Urothelium cell line (cell line): ENCODE measurements at regions not wholly inside any gene's neighbourhood (a gene's known extent, or its start where the extent isn't known, plus 50 kb on each side); places are given as distances from the start of the nearest gene placed in this dataset.

Experiments
- DNase-seq: peaks from one replicate; pipeline ENCODE4 v3.0.0; 2011; ENCODE audit warnings: low spot score, mixed read lengths
- FAIRE-seq: peaks from 2 replicates; lab custom pipeline; 2011; peaks lifted over from hg19 to GRCh38; lab: Jason Lieb, UNC

- no peak for DNase-seq
- no peak for FAIRE-seq
Measured at GRCh38 chr1:112790920-112791722, 76.0 kb upstream of the PPM1J start.

- no peak for FAIRE-seq
Measured at GRCh38 chr1:112788561-112788960, 73.4 kb upstream of the PPM1J start.

GRCh38 chr1:112788054-112788453, 72.9 kb upstream of the PPM1J start:
- FAIRE-seq, result no peak
- DNase-seq, result no peak

More at GRCh38 chr1:112788561-112788960, 73.4 kb upstream of the PPM1J start:
- DNase-seq, result no peak

- DNase-seq (no peak), FAIRE-seq (no peak)
Measured at GRCh38 chr1:112783059-112783458, 67.9 kb upstream of the PPM1J start.

GRCh38 chr1:112779665-112780526, 64.8 kb upstream of the PPM1J start:
- no peak for DNase-seq
- no peak for FAIRE-seq

GRCh38 chr1:112778137-112778536, 63.0 kb upstream of the PPM1J start:
- DNase-seq (no peak), FAIRE-seq (no peak)

GRCh38 chr1:112776688-112777087, 61.6 kb upstream of the PPM1J start:
- no peak for DNase-seq

GRCh38 chr1:112772781-112773180, 57.6 kb upstream of the PPM1J start:
- no peak for FAIRE-seq
- no peak for DNase-seq

More at GRCh38 chr1:112776688-112777087, 61.6 kb upstream of the PPM1J start:
- FAIRE-seq, result no peak

GRCh38 chr1:112770724-112771123, 55.6 kb upstream of the PPM1J start:
- FAIRE-seq, result no peak
- no peak for DNase-seq

GRCh38 chr1:112769611-112770010, 54.5 kb upstream of the PPM1J start:
- DNase-seq (no peak), FAIRE-seq (no peak)

- DNase-seq, result no peak
- FAIRE-seq, result no peak
Measured at GRCh38 chr1:112767646-112768045, 52.5 kb upstream of the PPM1J start.
